ENCODE measurements at regions not wholly inside any gene's neighbourhood (a gene's known extent, or its start where the extent isn't known, plus 50 kb on each side); places are given as distances from the start of the nearest gene placed in this dataset.

DNA sequence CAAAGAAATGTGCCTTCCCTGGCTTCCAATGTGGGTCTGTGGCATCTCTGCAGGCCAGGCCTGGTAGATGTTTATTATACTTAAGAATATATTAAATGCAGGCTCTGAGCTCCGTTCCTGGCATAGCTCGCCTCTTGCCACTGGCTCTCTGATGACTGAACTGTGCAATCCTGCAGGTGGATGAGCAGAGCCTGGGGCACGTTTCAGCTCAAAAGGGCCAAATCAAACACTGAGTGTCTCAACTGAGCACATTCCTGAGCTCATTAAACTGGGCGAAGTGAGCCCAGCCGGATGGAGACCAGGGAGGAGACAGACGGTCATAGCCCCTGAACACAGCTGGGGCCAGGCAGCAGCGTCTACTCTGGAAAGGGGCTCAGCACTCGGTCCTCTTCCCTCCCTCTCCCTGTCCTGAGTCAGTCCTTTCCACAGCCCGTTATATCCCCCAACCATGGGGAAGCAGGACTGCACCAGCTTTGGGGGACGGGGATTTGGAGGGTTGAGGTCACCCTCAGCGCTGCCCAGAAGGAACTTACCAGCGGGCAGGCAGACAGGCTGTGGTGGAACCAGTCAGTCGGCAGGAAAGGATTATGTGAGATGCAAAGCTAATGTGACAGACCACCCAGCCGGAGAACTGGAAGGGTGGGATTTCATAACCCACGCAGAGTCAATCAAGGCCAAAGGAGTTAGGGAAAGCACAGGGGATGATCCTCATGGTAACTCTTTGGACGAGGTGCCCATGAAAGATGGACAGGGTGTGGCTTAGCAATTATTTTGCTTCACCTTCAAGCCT lies 77.4 kb upstream of the ANKRD34C start:
- no peak overlapping the region for H3K27ac ChIP-seq
- ChIA-PET POLR2A (ENCODE audit: low non-redundant PET) (no interaction called here), CTCF (interaction anchor here (0.8 kb wide), 1 partner anchor 14 kb away, joined by 4 read pairs; no protein-coding TSS in a partner anchor)
- TF ChIP-seq, protein P1, sequence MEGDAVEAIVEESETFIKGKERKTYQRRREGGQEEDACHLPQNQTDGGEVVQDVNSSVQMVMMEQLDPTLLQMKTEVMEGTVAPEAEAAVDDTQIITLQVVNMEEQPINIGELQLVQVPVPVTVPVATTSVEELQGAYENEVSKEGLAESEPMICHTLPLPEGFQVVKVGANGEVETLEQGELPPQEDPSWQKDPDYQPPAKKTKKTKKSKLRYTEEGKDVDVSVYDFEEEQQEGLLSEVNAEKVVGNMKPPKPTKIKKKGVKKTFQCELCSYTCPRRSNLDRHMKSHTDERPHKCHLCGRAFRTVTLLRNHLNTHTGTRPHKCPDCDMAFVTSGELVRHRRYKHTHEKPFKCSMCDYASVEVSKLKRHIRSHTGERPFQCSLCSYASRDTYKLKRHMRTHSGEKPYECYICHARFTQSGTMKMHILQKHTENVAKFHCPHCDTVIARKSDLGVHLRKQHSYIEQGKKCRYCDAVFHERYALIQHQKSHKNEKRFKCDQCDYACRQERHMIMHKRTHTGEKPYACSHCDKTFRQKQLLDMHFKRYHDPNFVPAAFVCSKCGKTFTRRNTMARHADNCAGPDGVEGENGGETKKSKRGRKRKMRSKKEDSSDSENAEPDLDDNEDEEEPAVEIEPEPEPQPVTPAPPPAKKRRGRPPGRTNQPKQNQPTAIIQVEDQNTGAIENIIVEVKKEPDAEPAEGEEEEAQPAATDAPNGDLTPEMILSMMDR (conservative IDR thresholded peaks at IDR 0.05; ENCODE audit: low read depth): no peak
- no peak for DNase-seq (ENCODE audit: low spot score)

DNA sequence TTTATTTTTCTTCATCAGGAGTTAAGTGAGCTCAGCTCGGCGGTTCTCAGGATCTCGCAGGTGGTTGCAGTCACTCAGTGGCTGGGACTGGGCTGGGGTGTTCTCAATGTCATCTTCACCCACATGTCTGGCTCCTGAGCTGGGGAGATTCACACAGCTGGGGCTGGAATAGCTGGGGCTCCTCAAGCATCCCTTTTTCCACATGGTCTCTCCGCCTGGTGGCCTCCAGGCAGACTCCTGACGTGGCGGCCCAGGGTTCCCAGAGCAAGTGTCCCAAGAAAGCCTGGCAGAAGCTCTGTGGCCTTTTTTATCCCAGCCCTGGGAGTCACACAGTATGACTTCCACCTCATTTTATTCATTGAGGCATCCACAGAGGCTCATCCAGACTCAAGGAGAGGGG lies 84.1 kb upstream of the ANKRD34C start:
- ChIA-PET POLR2A (ENCODE audit: low non-redundant PET) (no interaction called here), CTCF (interaction anchor here (0.7 to 0.9 kb wide), 2 partner anchors 14 to 170 kb away, joined by 3 to 4 read pairs; no protein-coding TSS in a partner anchor)
- H3K27ac ChIP-seq: no peak overlapping the region
- DNase-seq (ENCODE audit: low spot score): no peak
- TF ChIP-seq, protein P1 (conservative IDR thresholded peaks at IDR 0.05; ENCODE audit: low read depth): no peak

DNA sequence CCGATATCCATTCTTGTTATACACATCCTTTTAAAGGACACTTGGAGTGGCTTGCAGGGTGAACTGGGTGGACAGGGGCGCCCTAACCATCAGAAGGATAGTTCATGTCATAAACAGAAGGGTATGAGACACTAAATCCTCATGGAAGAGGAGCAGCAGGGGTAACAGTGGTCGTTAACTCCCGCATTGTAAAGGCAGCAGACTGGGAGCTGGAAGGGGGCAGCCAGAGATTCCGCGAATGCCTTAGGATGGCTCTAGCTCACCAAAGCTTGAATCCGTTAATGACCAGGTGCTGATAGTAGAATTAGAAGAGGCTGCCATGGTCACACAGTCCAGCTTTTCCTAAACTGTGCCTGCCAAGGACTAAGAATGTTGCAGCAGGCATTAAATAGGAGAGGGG lies 85.2 kb upstream of the ANKRD34C start:
- CTCF ChIA-PET: no interaction called here
- TF ChIP-seq, protein P1 (conservative IDR thresholded peaks at IDR 0.05; ENCODE audit: low read depth): no peak
- no peak overlapping the region for H3K27ac ChIP-seq
- no peak for DNase-seq (ENCODE audit: low spot score)
- POLR2A ChIA-PET (ENCODE audit: low non-redundant PET): no interaction called here

DNA sequence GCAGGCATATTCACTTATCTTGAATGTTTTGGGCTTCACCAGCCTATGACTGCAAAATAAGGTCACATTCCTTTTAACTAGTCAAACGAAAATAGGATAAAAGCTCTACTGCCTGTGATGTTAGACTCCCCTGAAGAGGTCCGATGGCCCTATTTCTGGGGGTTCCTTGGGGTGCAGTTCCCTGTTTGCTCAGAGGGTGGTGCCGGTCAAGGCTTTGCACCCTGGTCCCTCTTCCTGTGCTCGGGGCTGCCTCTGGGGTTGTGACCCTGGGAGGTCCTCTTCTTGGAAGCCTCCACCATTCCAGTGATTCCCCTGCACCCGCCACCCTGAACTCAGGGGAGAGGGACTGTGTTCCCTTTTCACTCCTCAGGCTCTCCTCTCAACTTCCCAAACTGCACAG lies 86.7 kb upstream of the ANKRD34C start:
- DNase-seq (ENCODE audit: low spot score): no peak
- TF ChIP-seq, protein P1 (conservative IDR thresholded peaks at IDR 0.05; ENCODE audit: low read depth): no peak
- POLR2A ChIA-PET (ENCODE audit: low non-redundant PET): interaction anchor here (0.6 kb wide), 1 partner anchor 255 kb away, joined by 3 read pairs; no protein-coding TSS in a partner anchor
- CTCF ChIA-PET: interaction anchor here (0.6 kb wide), 1 partner anchor 290 kb away, joined by 3 read pairs; no protein-coding TSS in a partner anchor
- H3K27ac ChIP-seq: no peak overlapping the region

DNA sequence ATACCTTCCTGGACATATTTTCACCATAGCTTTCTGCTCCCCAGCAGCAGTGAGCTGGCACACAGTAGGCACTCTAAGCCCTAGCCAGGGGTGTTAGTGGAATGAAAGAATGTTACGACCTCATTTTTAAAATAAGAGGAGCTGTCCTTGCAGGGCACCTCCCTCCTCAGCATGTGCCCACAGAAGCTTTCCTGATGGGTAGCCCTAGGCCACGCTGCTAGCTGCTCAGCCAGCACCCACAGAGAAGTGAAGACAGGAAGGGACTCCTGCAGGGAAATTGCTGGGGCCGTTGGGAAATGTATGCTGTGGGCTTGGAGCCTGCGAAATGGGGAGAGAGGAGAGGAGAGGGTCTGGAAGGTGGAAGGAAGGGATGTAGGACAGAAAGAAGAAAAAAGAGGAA lies 87.3 kb upstream of the ANKRD34C start:
- ChIA-PET CTCF (interaction anchor here (0.6 kb wide), 1 partner anchor 289 kb away, joined by 3 read pairs; no protein-coding TSS in a partner anchor), POLR2A (ENCODE audit: low non-redundant PET) (interaction anchor here (0.6 kb wide), 1 partner anchor 255 kb away, joined by 3 read pairs; no protein-coding TSS in a partner anchor)
- H3K27ac ChIP-seq: no peak overlapping the region
- TF ChIP-seq, protein P1 (conservative IDR thresholded peaks at IDR 0.05; ENCODE audit: low read depth): no peak
- DNase-seq (ENCODE audit: low spot score): no peak

DNA sequence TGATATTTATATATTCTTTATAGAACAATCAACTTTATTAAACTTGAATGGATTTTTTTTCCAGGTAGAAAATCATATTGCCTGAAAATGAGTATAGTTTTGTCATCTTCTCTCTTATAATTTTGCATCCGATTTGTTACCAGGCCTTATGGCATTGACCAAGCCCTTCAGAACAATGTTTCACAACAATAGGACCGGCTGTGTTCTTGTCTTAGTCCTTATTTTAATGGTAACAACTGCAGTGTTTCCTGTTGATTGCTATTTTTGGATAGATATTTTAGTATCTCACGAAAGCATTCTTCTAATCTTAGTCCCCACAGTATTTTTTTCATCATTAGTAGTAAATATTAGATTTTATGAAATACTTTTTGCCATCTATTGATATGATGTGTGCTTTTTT lies 88.1 kb upstream of the ANKRD34C start:
- no peak for DNase-seq (ENCODE audit: low spot score)
- H3K27ac ChIP-seq: no peak overlapping the region
- ChIA-PET CTCF (no interaction called here), POLR2A (ENCODE audit: low non-redundant PET) (no interaction called here)
- TF ChIP-seq, protein P1 (conservative IDR thresholded peaks at IDR 0.05; ENCODE audit: low read depth): no peak
